G401.6 (cell line): ENCODE measurements at regions not wholly inside any gene's neighbourhood (a gene's known extent, or its start where the extent isn't known, plus 50 kb on each side); places are given as distances from the start of the nearest gene placed in this dataset.
"Not testable (repeated sequence)": the region's sequence is repeated elsewhere in the genome, so short reads cannot be mapped to it uniquely, and the experiment has no call there.

Experiments used
- FAIRE-seq: peaks from 2 replicates; lab custom pipeline; 2012; peaks lifted over from hg19 to GRCh38; lab: Jason Lieb, UNC

DNA sequence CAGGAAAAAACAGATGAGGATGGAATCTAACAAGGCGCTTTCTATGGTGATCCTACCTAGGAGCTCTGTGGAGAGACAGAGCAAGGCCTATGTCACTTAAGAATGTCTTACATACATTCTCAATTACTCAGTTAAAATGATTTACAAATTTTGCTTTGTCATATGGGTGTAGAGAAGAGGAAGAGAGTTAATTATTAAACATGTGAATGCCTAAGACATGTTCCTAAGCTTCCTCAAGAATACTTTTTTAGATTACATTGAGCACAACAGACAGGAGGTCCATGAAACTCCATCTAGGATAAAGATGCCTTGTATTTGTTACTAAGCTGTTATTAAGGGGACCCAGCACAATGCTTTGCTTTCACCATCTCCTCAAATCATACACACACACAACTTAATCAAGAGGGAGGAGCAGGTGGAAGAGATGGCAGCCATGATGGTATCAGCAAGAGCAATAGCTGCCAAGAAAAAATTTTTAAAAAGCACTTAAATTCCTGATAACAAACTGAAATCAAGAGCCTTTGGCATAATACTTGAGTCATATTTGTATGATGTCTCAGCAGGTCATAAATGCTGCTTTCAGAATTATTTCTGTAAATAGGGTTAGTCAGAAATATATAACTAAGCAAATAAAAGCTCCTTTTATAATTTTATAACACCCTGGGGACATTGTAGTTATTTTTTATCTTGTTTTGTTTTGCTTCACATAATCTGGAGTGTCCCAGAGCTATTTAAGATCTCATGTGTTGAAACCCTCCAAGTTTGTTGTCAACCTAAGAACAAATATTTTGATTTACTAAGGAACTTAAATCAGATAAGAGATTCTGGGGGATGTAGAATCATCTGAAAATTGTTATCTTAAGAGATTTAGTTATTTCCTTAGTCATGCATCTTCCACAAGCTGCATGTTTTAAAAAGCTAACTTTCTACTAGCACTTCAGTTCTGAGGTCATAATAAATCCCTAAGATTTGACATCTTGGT is 70.0 kb upstream of the CD2AP start:
- no peak for FAIRE-seq

DNA sequence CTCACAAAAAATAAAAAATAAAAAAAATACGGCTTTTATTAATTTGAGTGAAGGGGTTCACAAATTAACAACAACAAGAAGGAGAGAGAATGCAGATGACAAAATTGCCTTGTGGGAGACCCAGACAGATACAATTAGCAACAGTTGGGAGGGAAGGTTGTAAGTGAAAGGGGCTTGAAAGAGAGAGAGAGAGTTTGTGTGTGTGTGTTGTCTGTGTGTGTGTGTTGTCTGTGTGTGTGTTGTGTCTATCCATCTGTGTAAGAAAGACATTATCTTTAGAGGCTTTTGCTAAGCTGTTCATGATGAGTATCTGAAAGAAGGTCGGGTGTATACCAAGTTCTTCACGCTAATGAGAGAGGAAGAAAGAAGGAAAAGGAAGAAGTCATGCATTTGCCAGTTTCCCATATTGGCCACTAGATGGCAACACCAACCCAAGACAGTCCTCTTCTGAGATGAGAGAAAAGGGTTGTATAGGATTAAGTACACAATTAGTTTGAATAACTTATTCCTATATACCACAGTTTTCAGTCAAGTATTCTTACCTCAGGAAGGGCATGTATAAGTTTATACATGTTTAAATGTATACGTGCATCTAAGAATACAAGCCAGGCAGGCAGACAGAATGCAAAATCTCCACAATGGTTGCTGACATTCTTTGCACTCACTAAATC is 63.7 kb upstream of the CD2AP start:
- FAIRE-seq, result peak; percentile 90

DNA sequence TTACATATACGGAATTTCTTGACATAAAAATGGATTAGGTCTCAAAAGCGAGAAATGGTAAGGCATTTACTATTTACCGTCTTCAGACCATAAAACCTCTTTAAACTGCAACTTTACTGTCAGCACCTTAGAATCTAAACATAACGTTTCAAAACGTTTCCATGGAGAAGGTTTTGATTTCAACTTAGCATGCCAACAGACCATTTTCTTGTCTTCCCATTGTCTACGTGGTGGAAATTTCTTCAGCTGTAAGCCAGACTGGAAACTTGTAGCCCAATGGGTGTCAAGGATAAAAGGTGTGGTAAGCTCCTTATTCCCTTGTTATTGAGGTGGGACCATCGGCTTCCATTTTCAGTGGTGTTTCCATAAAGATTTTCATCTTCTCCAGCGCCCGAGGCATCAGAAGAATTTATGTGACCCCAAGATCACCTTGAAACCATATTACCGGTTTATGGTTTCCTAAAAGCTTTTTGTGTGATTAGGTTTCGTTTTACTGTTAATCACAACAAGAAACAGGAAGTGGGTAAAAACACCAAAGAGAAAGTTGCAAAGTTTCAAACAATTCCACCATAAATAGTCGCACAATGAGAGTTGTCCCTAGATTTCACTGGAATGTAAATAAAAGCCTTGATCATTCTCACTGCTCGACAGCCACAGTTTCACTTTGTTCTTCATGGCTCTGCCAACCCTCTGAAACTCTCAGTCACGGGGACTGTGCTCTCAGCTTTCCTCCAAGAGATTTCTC is 63.0 kb upstream of the CD2AP start:
- no peak for FAIRE-seq

DNA sequence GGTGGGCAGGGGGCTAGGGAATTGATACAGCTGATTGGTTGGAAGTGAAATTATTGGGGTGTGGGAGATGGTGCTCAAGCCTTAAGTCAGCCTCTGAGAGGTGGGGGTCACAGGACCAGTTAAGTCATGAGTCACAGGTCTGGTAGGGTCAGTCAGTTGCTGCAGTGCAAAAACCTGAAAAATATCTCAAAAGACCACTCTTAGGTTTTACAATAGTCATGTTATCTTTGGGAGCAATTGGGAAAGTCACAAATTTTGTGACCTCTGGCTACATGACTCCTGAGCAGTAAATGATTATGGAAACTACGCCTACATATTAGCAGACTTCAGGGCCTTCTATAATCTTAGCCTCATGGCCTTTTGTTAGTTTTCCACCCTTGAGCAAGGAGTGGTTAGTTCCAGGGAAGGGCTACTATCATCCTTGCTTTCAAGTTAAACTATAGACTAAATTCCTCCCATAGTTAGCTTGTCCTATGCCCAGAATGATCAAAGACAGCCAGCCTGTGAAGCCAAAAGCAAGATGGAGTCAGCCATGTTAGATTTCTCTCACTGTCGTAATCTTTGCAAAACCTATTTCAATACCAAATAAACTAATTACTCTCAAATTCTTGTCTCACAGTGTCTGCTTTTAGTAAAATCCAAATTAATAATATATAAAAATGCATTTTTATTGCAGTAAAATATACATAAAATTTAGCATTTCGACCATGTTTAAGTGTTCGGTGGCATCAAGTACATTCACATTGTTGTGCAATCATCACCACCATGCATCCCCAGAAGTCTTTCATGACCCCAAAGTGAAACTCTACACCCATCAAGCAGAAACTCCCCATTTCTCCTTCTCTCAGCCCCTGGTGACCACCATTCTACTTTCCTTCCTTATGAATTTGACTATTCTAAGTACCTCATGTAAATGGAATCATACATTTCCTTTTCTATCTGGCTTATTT is 60.9 kb upstream of the CD2AP start:
- no peak for FAIRE-seq

DNA sequence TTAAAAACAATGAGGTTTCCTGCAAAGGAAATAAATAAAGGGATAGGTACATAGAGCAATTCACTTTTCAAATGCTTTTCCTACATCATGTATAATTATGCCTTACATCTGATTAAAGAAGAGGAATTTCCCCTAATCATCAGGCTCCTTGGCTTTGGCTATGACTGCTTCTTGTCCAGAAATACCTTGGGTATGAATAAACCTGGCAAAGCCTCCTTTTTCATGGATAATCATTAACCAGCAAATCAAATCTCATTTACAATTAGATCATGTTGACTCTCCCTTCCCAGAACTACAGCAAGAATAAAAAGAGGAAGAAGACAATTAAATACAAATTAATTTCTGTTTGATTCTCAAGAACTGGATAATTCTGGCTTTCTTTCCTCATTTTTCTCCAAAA is 58.0 kb upstream of the CD2AP start:
- FAIRE-seq, result no peak

DNA sequence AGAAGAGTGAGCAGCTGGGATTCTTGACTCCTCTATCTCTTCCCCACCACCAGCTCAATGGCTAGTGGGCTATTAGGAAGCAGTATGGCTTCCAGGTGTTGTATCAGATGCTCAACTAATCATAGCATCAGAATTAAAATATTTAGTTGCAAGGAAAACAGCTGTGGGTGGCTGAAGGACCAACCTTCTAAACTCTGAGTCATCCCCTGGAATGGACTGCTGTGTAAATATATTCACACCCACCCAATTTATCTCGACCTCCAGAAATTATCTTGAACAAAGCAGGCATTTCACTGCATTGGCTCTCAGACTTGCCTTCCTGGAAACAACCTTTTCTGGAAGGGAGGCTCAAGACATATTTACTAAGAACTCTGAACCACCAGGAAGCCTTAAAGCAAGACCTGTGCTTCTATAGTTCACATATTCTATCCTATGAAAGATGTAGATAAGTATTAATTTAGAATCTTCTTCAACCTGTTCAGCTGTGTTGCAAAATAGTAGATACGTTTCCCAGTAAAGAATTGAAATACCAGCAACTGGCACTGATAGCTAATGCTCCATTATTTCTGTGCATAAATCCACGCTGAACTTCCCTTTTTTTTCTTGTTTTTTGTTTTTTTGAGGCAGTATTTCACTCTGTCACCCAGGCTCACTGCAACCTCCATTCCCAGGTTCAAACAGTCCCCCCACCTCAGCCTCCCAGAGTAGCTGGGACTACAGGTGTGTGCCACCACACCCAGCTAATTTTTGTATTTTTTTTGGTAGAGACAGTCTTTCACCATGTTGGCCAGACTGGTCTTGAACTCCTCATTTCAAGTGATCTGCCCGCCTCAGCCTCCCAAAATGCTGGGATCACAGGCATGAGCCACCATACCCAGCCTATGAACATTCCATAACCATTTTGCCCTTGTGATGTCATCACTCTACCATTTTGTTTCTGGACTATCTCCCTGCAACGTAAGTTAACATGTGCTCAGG is 56.9 kb upstream of the CD2AP start:
- no peak for FAIRE-seq

DNA sequence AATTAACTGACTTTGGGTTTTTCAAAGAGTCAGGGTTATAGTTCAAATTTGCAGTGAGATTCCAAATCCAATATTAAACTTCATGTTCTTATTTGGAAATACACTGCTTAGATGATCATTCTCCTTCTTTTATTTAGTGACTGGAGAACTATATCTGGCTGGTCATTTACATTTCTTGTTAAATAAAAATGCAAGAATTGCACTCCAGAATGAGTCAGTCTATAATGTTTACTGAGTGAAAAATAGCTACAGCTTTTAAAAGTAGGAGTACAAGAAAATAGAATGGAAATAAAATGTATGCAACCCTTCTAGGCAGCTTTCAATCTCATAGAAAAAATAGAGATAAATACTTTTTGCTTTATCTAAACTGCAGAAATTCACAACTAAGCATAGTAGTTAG is 54.5 kb upstream of the CD2AP start:
- FAIRE-seq, result no peak

DNA sequence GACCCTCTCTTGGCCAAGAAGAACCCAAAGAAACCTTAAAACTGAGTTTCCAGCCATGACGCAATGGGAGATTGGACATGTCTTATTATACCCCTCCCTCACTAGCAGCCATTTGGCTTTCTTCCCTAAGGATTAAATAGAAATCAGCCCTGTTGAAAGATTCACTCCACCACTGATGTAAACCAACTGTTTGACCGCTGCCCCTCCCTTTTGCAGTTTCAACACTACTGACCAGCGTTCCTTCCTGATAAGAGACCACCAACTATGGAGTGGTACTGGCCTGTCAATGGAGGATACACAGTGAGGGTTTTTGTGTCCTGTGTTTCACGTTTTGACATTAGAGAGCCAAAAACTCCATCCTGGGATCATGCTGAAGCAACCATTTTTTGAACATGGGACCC is 53.2 kb upstream of the CD2AP start:
- no peak for FAIRE-seq

DNA sequence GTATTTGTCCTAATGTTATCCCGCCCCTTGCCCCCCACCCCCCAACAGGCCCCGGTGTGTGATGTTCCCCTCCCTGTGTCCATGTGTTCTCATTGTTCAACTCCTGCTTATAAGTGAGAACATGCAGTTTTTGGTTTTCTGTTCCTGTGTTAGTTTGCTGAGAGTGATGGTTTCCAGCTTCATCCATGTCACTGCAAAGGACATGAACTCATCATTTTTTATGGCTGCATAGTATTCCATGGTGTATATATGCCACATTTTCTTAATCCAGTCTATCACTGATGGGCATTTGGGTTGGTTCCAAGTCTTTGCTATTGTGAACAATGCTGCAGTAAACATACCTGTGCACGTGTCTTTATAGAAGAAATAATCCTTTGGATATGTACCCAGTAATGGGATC is 51.9 kb upstream of the CD2AP start:
- FAIRE-seq, result not testable (repeated sequence)

DNA sequence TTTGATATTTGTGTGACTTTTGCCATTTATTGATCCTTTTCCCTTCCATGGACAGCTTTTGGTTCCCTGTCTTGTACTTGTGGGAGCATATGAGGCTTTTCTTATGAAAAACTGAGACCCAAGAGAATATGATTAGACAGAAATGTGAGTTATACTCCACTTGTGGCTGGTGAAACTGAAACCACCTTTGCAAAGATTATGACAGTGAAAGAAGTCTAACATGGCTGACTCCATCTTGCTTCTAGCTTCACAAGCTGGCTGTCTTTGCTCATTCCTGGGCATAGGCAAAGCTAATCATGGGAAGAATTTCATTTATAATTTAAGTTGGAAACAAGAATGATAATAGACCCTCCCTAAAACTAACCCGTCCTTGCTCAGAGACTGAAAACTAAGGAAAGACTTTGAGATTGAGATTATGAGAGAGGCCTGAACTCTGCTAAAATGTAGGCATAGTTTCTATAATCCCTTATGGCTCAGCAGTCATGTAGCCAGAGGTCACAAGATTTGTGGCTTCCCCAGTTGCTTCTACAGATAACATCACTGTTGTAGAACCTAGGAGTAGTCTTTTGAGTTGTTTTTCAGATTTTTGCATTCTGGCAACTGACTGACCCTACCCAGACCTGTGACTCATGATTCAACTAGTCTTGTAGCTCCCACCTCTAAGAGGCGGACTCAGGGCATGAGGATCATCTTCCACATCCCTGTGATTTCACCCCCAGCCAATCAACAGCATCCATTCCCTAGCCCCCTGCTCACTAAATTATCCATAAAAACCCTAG is 50.9 kb upstream of the CD2AP start:
- no peak for FAIRE-seq

DNA sequence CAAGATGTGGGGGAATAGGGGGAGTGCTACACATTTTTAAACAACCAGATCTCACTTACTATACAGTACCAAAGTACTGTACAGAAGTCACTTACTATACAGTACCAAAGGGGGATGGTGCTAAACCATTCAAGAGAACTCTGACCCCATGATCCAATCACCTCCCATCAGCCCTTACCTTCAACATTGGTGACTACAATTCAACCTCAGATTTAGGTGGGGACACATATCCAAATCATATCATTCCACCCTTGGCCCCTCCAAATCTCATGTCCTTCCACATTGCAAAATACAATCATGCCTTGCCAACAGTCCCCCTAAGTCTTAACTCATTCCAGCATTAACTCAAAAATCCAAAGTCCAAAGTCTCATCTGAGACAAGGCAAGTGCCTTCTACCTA is 49.9 kb upstream of the CD2AP start:
- FAIRE-seq, result no peak
